HL-60 (cell line): ENCODE measurements at regions not wholly inside any gene's neighbourhood (a gene's known extent, or its start where the extent isn't known, plus 50 kb on each side); places are given as distances from the start of the nearest gene placed in this dataset.

Experiments used
- DNase-seq, 2 experiments: peaks; one replicate each; pipeline ENCODE4 v3.0.0-alpha.2; 2010 to 2020; ENCODE audit warnings: low read depth in 1 of 2, low spot score in 1 of 2
- H3K27ac ChIP-seq: fragments of 250-450 bp; sonication (Bioruptor Pico); replicated peaks from 2 replicates; pipeline ENCODE4 v1.5.1; 2020; ENCODE audit warnings: mild to moderate bottlenecking, moderate library complexity
- H3K27me3 ChIP-seq: fragments of 250-450 bp; sonication (Bioruptor Pico); 2 replicates; pipeline ENCODE4 v1.5.1; 2021; ENCODE audit warnings: mild to moderate bottlenecking, moderate library complexity; ENCODE audit not compliant: insufficient read depth, poor library complexity, severe bottlenecking
- H3K4me3 ChIP-seq: replicated peaks from 2 replicates; pipeline ENCODE4 v1.5.1; 2011; ENCODE audit warnings: mild to moderate bottlenecking, control low read depth, low read length; ENCODE audit not compliant: insufficient read depth
- GABPA ChIP-seq: IDR thresholded peaks from 2 replicates; pipeline ENCODE4 v1.6.1; 2012; ENCODE audit warnings: low read depth
- POLR2AphosphoS5 ChIP-seq: IDR thresholded peaks from 2 replicates; pipeline ENCODE4 v1.6.1; 2012; ENCODE audit warnings: low read depth
- SPI1 ChIP-seq: IDR thresholded peaks from 2 replicates; pipeline ENCODE4 v1.6.1; 2012; ENCODE audit warnings: low read depth, mild to moderate bottlenecking, borderline replicate concordance
- TF ChIP-seq, protein P1 (sequence below): IDR thresholded peaks from 2 replicates; pipeline ENCODE4 v1.6.1; 2012; ENCODE audit warnings: low read depth; ENCODE audit not compliant: insufficient replicate concordance
- TF ChIP-seq, protein P2 (sequence below): IDR thresholded peaks from one replicate; pipeline ENCODE4 v1.5.1; 2011; ENCODE audit warnings: low read length, control low read depth, inconsistent platforms; ENCODE audit not compliant: insufficient read depth

DNA sequence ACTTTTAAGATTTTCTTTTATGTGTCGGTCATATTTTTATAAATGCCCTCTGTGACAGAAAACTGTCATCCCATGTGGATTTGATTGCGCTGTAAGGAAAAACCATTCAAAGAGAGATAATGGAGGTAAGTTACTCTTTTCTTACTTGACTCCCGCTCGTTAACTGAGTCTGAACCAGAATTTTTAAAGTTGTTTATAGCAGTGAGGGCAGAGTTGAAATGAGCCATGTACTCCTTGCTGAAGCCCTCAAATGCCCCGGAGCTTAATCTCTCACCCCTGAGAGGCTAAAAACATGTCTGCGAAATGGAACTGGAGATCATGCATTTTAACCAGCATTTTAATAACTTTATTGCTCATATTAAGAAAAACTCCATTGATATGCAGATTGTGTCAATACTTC lies 320.0 kb upstream of the SOX11 start:
- no peak for TF ChIP-seq GABPA
- TF ChIP-seq, protein P1, sequence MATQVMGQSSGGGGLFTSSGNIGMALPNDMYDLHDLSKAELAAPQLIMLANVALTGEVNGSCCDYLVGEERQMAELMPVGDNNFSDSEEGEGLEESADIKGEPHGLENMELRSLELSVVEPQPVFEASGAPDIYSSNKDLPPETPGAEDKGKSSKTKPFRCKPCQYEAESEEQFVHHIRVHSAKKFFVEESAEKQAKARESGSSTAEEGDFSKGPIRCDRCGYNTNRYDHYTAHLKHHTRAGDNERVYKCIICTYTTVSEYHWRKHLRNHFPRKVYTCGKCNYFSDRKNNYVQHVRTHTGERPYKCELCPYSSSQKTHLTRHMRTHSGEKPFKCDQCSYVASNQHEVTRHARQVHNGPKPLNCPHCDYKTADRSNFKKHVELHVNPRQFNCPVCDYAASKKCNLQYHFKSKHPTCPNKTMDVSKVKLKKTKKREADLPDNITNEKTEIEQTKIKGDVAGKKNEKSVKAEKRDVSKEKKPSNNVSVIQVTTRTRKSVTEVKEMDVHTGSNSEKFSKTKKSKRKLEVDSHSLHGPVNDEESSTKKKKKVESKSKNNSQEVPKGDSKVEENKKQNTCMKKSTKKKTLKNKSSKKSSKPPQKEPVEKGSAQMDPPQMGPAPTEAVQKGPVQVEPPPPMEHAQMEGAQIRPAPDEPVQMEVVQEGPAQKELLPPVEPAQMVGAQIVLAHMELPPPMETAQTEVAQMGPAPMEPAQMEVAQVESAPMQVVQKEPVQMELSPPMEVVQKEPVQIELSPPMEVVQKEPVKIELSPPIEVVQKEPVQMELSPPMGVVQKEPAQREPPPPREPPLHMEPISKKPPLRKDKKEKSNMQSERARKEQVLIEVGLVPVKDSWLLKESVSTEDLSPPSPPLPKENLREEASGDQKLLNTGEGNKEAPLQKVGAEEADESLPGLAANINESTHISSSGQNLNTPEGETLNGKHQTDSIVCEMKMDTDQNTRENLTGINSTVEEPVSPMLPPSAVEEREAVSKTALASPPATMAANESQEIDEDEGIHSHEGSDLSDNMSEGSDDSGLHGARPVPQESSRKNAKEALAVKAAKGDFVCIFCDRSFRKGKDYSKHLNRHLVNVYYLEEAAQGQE, result no peak
- TF ChIP-seq POLR2AphosphoS5, result no peak

DNA sequence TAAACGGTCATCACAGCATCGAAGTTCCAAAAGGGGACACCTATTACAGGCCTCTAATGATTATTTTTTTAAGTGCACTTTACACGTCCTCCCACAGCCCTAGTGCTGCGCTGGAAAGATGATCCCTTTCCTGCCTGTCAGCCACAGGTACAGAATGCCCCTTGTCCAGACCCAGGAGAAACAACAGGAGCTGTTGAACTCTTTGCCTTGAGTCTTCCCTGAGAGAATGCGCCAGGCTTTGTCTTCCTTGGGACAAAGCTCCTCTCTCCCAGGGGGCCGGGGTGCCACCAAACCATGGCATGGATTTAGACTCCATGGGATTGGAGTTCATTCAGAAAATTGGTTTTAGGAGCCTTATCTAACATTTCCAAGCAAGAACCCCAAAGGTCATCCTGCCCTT lies 319.0 kb upstream of the SOX11 start:
- Histone ChIP-seq H3K27ac (no peak overlapping the region), H3K4me3 (no peak overlapping the region), H3K27me3 (no peaks in the 10 kb centered on the region)
- DNase-seq, result no peak
- no peak for TF ChIP-seq SPI1
- no peak for TF ChIP-seq POLR2AphosphoS5
- TF ChIP-seq, protein P2, sequence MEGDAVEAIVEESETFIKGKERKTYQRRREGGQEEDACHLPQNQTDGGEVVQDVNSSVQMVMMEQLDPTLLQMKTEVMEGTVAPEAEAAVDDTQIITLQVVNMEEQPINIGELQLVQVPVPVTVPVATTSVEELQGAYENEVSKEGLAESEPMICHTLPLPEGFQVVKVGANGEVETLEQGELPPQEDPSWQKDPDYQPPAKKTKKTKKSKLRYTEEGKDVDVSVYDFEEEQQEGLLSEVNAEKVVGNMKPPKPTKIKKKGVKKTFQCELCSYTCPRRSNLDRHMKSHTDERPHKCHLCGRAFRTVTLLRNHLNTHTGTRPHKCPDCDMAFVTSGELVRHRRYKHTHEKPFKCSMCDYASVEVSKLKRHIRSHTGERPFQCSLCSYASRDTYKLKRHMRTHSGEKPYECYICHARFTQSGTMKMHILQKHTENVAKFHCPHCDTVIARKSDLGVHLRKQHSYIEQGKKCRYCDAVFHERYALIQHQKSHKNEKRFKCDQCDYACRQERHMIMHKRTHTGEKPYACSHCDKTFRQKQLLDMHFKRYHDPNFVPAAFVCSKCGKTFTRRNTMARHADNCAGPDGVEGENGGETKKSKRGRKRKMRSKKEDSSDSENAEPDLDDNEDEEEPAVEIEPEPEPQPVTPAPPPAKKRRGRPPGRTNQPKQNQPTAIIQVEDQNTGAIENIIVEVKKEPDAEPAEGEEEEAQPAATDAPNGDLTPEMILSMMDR, result no peak
- no peak for TF ChIP-seq GABPA
- TF ChIP-seq, protein P1, result no peak

More for the DNA sequence above, 320.0 kb upstream of the SOX11 start:
- Histone ChIP-seq H3K27ac (no peak overlapping the region), H3K4me3 (no peak overlapping the region), H3K27me3 (no peaks in the 10 kb centered on the region)
- DNase-seq, result no peak

DNA sequence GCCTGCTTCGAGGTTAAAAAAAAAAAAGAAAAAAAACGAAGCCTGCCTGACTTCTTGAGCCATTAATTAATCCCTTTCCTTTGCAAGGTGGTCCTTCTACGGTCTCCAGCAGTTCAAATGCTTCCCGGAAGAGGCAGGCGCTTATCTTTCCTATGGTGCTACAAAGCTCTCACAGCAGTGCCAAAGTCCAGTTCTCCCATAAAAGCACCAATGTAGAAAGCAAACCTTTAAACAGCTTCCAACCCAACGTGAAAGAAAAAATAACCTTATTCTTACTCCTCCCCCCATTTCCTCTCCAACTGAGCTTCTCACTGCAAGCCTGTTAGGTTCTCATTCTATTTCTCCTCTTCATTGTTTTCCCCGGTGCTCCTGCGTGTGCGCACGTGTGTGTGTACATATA lies 317.4 kb upstream of the SOX11 start:
- Histone ChIP-seq H3K27me3 (no peaks in the 10 kb centered on the region), H3K4me3 (no peak overlapping the region), H3K27ac (no peak overlapping the region)
- TF ChIP-seq POLR2AphosphoS5 (no peak), GABPA (no peak), SPI1 (no peak)
- TF ChIP-seq, protein P2, result no peak
- TF ChIP-seq, protein P1, result no peak
- DNase-seq, result no peak
